Spleen (tissue), 11 donors: ENCODE measurements at regions not wholly inside any gene's neighbourhood (a gene's known extent, or its start where the extent isn't known, plus 50 kb on each side); places are given as distances from the start of the nearest gene placed in this dataset.
"Not testable (repeated sequence)": the region's sequence is repeated elsewhere in the genome, so short reads cannot be mapped to it uniquely, and the experiment has no call there.

Experiments
- DNase-seq: peaks from one replicate; pipeline ENCODE4 v3.0.0-alpha.2; 2020
- H3K27ac ChIP-seq, 8 donors: fragments of 200-600 bp; sonication (generic) in 7 of 8; 1 replicate in 4 of 8; 2 replicates in 4 of 8; pipeline versions ENCODE4 v1.5.0 to v1.8.0; 2016 to 2021; ENCODE audit warnings: inconsistent platforms in 4 of 8, mild to moderate bottlenecking in 4 of 8, moderate library complexity in 1 of 8
- H3K27me3 ChIP-seq, 7 donors: fragments of 200-600 bp; sonication (generic) in 6 of 7; replicated peaks in 1 of 7; 1 replicate in 4 of 7; 2 replicates in 3 of 7; pipeline versions ENCODE4 v1.5.0 to v1.8.0; 2016 to 2021; ENCODE audit warnings: inconsistent platforms in 3 of 7, mild to moderate bottlenecking in 1 of 7
- H3K36me3 ChIP-seq, 6 donors: fragments of 200-600 bp; sonication (generic) in 5 of 6; 1 replicate in 4 of 6; 2 replicates in 2 of 6; pipeline versions ENCODE4 v1.5.0 to v1.8.0; 2016 to 2021; ENCODE audit warnings: inconsistent platforms in 2 of 6
- H3K4me1 ChIP-seq, 6 donors: fragments of 200-600 bp; sonication (generic) in 5 of 6; 1 replicate in 3 of 6; 2 replicates in 3 of 6; pipeline versions ENCODE4 v1.5.0 to v1.8.0; 2016 to 2021; ENCODE audit warnings: inconsistent platforms in 3 of 6
- H3K4me3 ChIP-seq, 8 donors: fragments of 200-600 bp; sonication (generic) in 7 of 8; 1 replicate in 4 of 8; 2 replicates in 4 of 8; pipeline versions ENCODE4 v1.5.0 to v1.8.0; 2016 to 2021; ENCODE audit warnings: inconsistent platforms in 4 of 8, mild to moderate bottlenecking in 4 of 8, moderate library complexity in 2 of 8
- H3K9me3 ChIP-seq, 8 donors: fragments of 200-600 bp; sonication (generic) in 7 of 8; 1 replicate in 4 of 8; 2 replicates in 4 of 8; pipeline versions ENCODE4 v1.5.0 to v1.8.0; 2016 to 2021; ENCODE audit warnings: inconsistent platforms in 4 of 8
- WGBS, 5 donors: extraction: QIAGEN DNeasy Blood & Tissue Kit in 3 of 5; methylation state at CpG; one replicate each; pipeline versions ENCODE4 v1.1.5 to v1.1.7; 2013 to 2018; 5-methylcytosine and 5-hydroxymethylcytosine counted together
- intact Hi-C: fragments of 100-400 bp; cut with DNase I; formaldehyde crosslinking; loops from one replicate; pipeline ENCODE4 v1.15.0; 2023; ENCODE audit warnings: low total_unique reads
- donor health status: healthy with polysubstance abuse.
- donor health status: DM: no; HTN: no; CAD: no; lungs with moderate emphysema.
- donor health status: DM: no; HTN: no; CAD: no.
- donor health status: Bipolar disorder and iron deficiency.
- donor health status: healthy.
- donor health status: DM: no; HTN: no; CAD: no.
- donor health status: DM: yes; HTN: yes; CAD: no.

DNA sequence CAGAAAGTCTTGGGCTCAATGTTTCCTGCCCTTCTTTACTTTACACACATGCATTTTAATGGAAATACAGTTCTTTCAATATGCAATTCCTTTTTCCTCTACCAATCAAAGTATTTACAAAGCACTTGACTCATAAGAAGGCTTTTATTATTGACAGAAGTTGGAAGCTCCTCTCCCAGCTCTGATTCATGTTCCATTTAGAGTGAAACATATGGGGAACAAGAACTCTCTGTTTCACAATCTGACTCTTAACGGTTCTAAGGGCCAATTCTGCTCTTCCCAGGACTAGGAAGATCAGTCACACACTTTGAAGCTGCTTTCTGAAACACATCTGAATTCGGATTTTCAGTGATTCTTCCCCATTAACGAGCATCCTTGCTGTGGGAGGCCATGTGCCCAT is 300.5 kb downstream of the ANAPC1 start:
- H3K36me3 ChIP-seq, H3K27me3 ChIP-seq, DNase-seq, H3K9me3 ChIP-seq, H3K4me3 ChIP-seq, H3K4me1 ChIP-seq, intact Hi-C loops, H3K27ac ChIP-seq: not testable (repeated sequence)
- WGBS, 5 donors, result no CpG with 5 or more reads among the region's 3 CpGs

DNA sequence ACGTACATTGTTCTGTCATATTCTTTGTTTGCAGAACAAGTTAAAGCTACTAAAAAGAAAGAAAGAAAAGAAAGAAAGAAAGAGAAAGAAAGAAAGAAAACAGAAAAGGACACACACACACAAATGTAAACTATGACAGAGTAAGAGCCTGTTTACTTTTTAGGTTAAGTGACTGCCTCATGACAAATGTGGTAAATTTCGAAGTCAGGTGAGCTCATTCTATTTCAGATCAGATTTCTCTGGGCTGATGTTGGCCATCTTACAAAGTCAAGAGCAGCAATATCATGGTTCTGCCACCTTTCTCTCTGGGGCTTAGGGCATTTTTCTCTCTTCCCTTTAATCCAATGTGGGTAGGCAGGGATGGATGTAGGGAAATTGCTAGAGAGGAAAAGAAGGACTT is 299.5 kb downstream of the ANAPC1 start:
- intact Hi-C loops, DNase-seq, H3K9me3 ChIP-seq, H3K27me3 ChIP-seq, H3K27ac ChIP-seq, H3K4me3 ChIP-seq, H3K4me1 ChIP-seq, H3K36me3 ChIP-seq: not testable (repeated sequence)
- 83 to 96% (median 89%) methylated on average over 1 to 2 of the region's 2 CpGs for WGBS, 5 donors

DNA sequence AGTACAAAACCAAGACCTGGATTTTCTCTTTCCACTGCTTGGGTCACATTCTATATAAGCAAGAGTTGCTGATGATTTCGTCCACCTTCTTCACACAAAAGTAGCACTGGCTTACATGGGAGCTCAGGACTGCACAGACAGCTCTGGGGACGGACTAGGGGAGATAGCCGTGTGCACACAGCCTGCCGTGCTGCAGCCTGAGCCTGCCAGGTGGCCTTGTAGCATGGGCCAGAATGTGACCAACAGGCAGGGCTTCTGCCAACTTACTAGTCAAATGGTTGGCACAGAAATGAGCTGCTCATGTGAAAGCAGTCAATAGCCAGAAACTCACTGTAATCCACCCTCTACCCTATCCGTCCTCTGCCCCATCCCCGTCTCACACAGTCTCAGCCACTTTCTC is 299.0 kb downstream of the ANAPC1 start:
- H3K9me3 ChIP-seq, H3K27ac ChIP-seq, H3K27me3 ChIP-seq, intact Hi-C loops, H3K36me3 ChIP-seq, DNase-seq, H3K4me3 ChIP-seq, H3K4me1 ChIP-seq: not testable (repeated sequence)
- WGBS, 5 donors, result 83 to 100% (median 89%) methylated on average over 1 to 6 of the region's 6 CpGs

DNA sequence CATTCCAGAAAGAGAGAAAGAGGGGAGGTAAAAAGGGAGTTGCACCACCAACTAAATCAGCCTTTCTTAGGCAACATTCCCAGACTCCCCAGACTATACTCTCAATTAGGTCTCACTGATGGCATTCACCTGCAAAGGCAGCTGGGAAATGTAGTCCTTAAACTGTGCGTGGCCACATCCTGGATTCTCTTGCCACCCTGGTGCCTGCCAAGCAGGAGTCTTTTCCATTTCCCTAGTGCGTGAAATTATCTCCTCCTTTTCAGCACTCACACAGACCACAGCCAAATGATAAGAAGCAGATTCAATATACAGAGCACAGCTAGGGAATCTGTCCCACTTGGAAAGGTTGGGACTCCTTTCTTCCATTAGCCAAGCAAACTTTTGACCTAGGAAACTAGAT is 298.0 kb downstream of the ANAPC1 start:
- H3K36me3 ChIP-seq, H3K4me1 ChIP-seq, H3K9me3 ChIP-seq, H3K27ac ChIP-seq, H3K27me3 ChIP-seq, DNase-seq, intact Hi-C loops, H3K4me3 ChIP-seq: not testable (repeated sequence)
- 86 to 100% (median 95%) methylated on average over 1 to 2 of the region's 2 CpGs for WGBS, 5 donors

DNA sequence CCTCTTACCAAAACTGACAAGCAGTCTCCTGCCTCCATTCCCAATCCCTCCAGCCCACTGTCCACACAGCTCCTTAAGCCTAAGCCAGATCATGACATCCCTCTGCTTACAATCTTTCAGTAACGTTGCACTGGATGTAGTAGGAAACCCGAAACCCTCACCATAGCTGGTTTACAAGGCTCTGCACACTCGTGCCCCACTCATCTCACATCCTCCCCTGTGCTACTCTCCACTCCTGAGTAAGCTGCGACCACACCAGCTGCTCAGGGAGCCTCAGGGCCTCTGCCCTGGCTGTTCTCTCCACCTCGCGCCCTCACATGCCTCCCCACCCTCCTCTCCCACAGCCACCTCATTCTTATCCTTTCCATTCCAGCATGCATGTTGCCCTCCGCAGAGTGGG is 288.9 kb downstream of the ANAPC1 start:
- WGBS, 5 donors, result 74 to 100% (median 88%) methylated on average over 1 to 3 of the region's 7 CpGs; no CpG with 5 or more reads in 1 of the 5 donors
- intact Hi-C loops, result not testable (repeated sequence)

DNA sequence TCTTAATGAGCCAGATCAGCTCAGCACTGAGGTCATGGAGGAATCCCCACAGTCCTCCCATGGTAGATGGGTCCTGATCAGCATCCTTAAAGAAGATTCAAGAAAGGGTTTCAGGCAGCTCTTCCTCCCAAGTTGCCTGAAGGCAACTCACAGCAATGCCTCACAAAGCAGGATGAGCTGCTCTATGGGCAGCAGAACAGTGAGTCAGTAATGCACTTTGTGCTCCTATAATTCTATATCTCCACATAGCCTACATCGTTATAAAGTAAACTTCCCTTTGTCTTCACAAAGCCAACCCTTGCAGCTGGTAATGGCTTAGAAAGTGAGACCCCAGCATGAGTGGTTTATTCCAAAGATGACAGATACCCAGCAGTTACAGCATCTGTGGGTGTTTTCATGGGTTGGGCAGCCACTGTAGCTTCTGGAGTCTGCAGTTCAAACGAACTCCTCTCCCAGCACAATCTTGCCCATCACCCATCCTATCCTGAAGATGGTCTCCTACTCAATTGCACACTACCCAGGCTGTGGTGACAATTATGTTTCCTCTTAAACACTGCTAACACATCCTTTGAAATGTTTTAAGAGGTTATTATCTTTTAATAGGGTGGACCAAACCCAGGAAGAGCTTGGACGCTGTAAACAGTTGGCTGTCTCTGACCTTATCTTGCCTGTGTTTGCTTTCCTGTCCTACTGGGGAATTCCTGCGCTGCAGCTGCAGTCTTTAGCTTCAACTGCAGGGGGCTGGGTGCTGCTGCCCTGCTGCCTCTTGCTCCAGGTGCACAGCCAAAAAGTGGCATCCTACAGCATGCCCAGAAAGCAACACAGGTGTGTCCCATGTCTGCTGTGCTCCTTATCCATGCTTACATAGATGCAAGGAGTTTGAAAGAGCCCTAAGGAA is 286.9 kb downstream of the ANAPC1 start:
- DNase-seq, H3K4me1 ChIP-seq, H3K27ac ChIP-seq, H3K9me3 ChIP-seq, H3K27me3 ChIP-seq, H3K36me3 ChIP-seq, H3K4me3 ChIP-seq, intact Hi-C loops: not testable (repeated sequence)
- 28 to 100% (median 68%) methylated on average over 1 to 2 of the region's 4 CpGs; no CpG with 5 or more reads in 1 of the 5 donors for WGBS, 5 donors

More for the DNA sequence above, 288.9 kb downstream of the ANAPC1 start:
- H3K4me3 ChIP-seq, H3K27me3 ChIP-seq, H3K27ac ChIP-seq, H3K9me3 ChIP-seq, H3K4me1 ChIP-seq, DNase-seq, H3K36me3 ChIP-seq: not testable (repeated sequence)

DNA sequence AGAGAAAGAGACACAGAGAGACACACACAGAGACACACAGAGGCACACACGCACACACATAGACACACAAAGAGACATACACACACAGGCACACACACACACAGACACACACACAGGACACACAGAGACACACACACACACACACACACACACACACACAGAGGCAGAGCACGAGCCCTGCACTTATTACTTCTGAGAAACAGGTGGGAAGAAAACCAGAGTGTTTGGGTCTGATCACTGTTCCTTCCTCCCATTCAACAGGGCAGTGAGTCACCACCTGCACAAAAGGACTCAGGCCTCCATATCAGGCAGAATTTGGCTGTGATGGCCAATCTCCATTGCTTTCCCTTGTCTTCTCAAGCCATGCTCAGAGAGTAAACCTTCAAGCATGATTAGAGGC is 285.0 kb downstream of the ANAPC1 start:
- DNase-seq, H3K27ac ChIP-seq, H3K4me3 ChIP-seq, H3K9me3 ChIP-seq, H3K36me3 ChIP-seq, H3K4me1 ChIP-seq, H3K27me3 ChIP-seq, intact Hi-C loops: not testable (repeated sequence)
- WGBS, 5 donors, result 62 to 100% (median 77%) methylated on average over 1 to 2 of the region's 2 CpGs

DNA sequence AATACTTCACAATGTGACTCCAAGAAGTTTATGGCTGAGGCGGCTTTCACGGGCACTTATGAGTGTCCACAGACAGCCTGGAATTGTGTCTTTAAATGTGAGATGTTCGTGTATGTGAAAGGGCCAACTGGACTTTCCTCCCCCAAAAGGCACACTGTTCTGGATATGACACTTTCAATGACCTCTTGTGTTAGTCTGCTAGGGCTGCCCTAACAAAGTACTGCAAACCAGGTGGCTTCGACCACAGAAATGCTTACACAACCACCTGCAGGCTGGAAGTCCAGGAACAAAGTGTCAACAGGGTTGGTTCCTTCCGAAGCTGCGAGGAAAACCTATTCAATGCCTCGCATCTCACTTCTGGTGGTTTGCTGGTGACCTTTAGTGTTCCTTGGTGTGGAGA is 281.7 kb downstream of the ANAPC1 start:
- H3K27me3 ChIP-seq, intact Hi-C loops, H3K9me3 ChIP-seq, H3K36me3 ChIP-seq, H3K4me1 ChIP-seq, H3K4me3 ChIP-seq, H3K27ac ChIP-seq, DNase-seq: not testable (repeated sequence)
- 82 to 92% (median 91%) methylated on average over 5 to 7 of the region's 7 CpGs; no CpG with 5 or more reads in 2 of the 5 donors for WGBS, 5 donors

DNA sequence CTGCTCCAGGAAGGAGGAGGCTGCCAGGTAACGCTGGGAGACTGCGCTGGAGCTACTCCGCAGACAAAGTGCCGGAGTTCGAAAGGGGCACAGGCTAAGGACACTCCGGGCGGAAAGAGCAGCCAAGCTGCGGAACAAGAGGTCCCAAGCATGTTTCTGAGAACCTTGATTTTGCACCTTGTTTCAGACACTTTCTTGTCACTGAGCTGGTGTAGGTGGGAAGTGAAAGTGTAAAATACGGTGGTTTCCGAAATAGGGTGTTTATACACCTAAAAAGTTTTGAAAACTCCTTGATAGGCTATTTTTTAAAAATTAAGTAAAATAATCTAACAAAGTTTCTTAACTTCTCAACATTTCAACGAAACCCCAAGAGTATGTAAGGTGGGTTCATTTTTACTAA is 278.2 kb downstream of the ANAPC1 start:
- H3K27me3 ChIP-seq, intact Hi-C loops, H3K9me3 ChIP-seq, H3K4me3 ChIP-seq, H3K4me1 ChIP-seq, H3K27ac ChIP-seq, H3K36me3 ChIP-seq, DNase-seq: not testable (repeated sequence)
- WGBS, 5 donors, result 84 to 100% (median 86%) methylated on average over 1 to 7 of the region's 11 CpGs

DNA sequence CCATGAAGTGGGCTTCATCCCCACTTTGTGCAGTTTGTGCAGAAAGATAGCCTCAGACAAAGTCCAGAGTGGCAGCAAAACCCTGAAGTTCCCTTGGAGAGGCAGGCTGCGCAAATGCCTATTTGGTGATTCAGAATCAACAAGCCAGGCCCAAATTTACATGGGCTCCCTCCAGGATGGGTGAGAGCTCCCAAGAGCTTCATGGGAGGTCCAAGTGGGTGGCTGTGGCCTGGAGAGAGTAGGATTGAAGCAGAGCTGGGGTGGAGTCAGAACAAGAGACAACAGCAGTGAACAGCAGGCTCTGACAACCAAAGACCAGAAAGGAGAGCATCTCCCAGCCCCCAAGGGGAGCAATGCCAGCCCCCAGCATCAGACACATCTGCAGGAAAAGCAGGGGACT is 277.4 kb downstream of the ANAPC1 start:
- H3K4me1 ChIP-seq, DNase-seq, H3K27me3 ChIP-seq, H3K36me3 ChIP-seq, intact Hi-C loops, H3K4me3 ChIP-seq, H3K9me3 ChIP-seq, H3K27ac ChIP-seq: not testable (repeated sequence)
- no CpG with 5 or more reads among the region's 1 CpG for WGBS, 5 donors

DNA sequence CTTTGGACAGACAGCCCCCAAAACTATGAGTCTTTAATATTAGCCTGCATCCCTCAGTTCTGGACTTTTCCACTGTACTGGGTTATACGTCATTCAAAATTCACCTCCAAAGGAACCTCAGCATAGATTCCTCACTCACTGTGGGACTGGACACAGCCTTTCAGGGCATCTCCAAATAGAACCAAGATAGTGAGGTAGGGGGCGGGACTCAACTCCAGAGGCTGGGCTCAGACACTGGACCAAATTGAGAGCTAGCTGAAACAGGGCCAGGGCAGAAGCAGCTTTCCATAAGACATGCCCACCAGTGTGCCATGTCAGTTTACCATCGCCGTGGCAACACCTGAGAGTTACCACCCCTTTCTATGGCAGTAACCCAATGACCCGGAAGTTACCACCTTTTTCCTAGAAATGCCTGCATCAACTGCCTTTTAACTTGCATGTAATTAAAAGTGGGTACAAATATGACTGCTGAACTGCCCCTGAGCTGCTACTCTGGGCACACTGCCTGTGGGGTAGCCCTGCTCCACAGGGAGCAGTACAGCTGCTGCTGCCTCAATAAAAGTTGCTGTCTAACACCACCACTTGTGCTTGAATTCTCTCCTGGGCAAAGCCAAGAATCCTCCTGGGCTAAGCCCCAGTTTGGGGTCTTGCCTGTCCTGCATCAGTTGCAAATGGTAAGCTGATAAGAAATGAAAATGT is 274.7 kb downstream of the ANAPC1 start:
- H3K27me3 ChIP-seq, H3K9me3 ChIP-seq, H3K27ac ChIP-seq, H3K36me3 ChIP-seq, H3K4me1 ChIP-seq, intact Hi-C loops, DNase-seq, H3K4me3 ChIP-seq: not testable (repeated sequence)
- WGBS, 5 donors, result 92 to 100% (median 94%) methylated on average over 1 to 3 of the region's 5 CpGs
